OCI-LY3 (cell line): ENCODE measurements at regions not wholly inside any gene's neighbourhood (a gene's known extent, or its start where the extent isn't known, plus 50 kb on each side); places are given as distances from the start of the nearest gene placed in this dataset.

Source experiments
- H2AFZ ChIP-seq: fragments of 200-600, 300-600 bp; shearing (Covaris generic); 2 replicates; pipeline ENCODE4 v1.6.0; 2014; ENCODE audit warnings: antibody characterized with exemption, low read depth, low read length
- H3K27ac ChIP-seq: fragments of 200-600, 300-600 bp; sonication (generic); 2 replicates; pipeline ENCODE4 v1.5.1; 2014; ENCODE audit warnings: mild to moderate bottlenecking, low read length, moderate library complexity, mixed read lengths
- H3K27me3 ChIP-seq: fragments of 200-600, 300-600 bp; sonication (generic); 2 replicates; pipeline ENCODE4 v1.6.1; 2014; ENCODE audit warnings: low read depth, low read length, mixed read lengths
- H3K36me3 ChIP-seq: fragments of 200-600, 300-600 bp; sonication (generic); replicated peaks from 2 replicates; pipeline ENCODE3; 2014; ENCODE audit warnings: low read depth, low read length, mixed read lengths
- H3K4me1 ChIP-seq: fragments of 300-600, 200-600 bp; sonication (generic); 2 replicates; pipeline ENCODE4 v1.6.1; 2014; ENCODE audit warnings: low read length, mixed read lengths
- H3K4me2 ChIP-seq: fragments of 200-600, 300-600 bp; sonication (generic); 2 replicates; pipeline ENCODE4 v1.6.1; 2014; ENCODE audit warnings: low read length, mixed read lengths
- H3K4me3 ChIP-seq: fragments of 300-600, 200-600 bp; sonication (generic); 2 replicates; pipeline ENCODE4 v1.5.1; 2014; ENCODE audit warnings: antibody characterized with exemption, mild to moderate bottlenecking, low read length, moderate library complexity
- H3K79me2 ChIP-seq: fragments of 300-600, 200-600 bp; shearing (Covaris generic); 2 replicates; pipeline ENCODE4 v1.6.1; 2014; ENCODE audit warnings: mild to moderate bottlenecking, low read length, mixed read lengths
- H3K9ac ChIP-seq: fragments of 300-600, 200-600 bp; shearing (Covaris generic); 2 replicates; pipeline ENCODE4 v1.6.0; 2014; ENCODE audit warnings: mild to moderate bottlenecking, low read length, moderate library complexity
- H3K9me3 ChIP-seq: fragments of 200-600, 300-600 bp; shearing (Covaris generic); 2 replicates; pipeline ENCODE4 v1.6.1; 2014; ENCODE audit warnings: low read length, mixed read lengths; ENCODE audit not compliant: insufficient read depth
- H4K20me1 ChIP-seq: fragments of 200-600, 300-600 bp; sonication (generic); 2 replicates; pipeline ENCODE4 v1.6.1; 2016; ENCODE audit warnings: low read length, mixed read lengths; ENCODE audit not compliant: insufficient read depth
- CTCF ChIP-seq: fragments of 200-600, 300-600 bp; sonication (generic); IDR thresholded peaks from 2 replicates; pipeline ENCODE4 v1.5.1; 2014; ENCODE audit warnings: antibody characterized with exemption, low read length, low read depth
- EZH2phosphoT487 ChIP-seq: fragments of 200-600 bp; shearing (Covaris generic); IDR thresholded peaks from 2 replicates; pipeline ENCODE4 v1.6.1; 2018; ENCODE audit warnings: antibody characterized with exemption, mixed run types, low read depth

GRCh38 chr13:80235967-80236302 lies 105.0 kb downstream of the SPRY2 start:
- Histone ChIP-seq H3K27me3 (no peaks in the 10 kb centered on the region), H4K20me1 (no peaks in the 10 kb centered on the region), H2AFZ (no peak overlapping the region)

GRCh38 chr13:80235166-80235966 lies 105.6 kb downstream of the SPRY2 start:
- no peaks in the 10 kb centered on the region for H4K20me1 ChIP-seq
- no peak overlapping the region for H3K4me3 ChIP-seq
- H3K36me3 ChIP-seq, result no peaks in the 10 kb centered on the region
- H3K27ac ChIP-seq, result no peak overlapping the region
- no peak for TF ChIP-seq CTCF
- TF ChIP-seq EZH2phosphoT487, result no peak
- no peak overlapping the region for H3K9ac ChIP-seq
- no peaks in the 10 kb centered on the region for H3K9me3 ChIP-seq
- H3K4me2 ChIP-seq, result peak overlapping the region; percentile 2; the same call in 1 of the 2 replicates
- H3K27me3 ChIP-seq, result no peaks in the 10 kb centered on the region
- H2AFZ ChIP-seq, result no peak overlapping the region
- H3K4me1 ChIP-seq, result peaks cover 11% of the 10 kb centered on the region
- no peaks in the 10 kb centered on the region for H3K79me2 ChIP-seq

More at GRCh38 chr13:80235967-80236302, 105.0 kb downstream of the SPRY2 start:
- no peak for TF ChIP-seq EZH2phosphoT487
- Histone ChIP-seq H3K4me1 (peaks cover 11% of the 10 kb centered on the region), H3K4me2 (no peak overlapping the region), H3K9me3 (no peaks in the 10 kb centered on the region), H3K27ac (no peak overlapping the region), H3K79me2 (no peaks in the 10 kb centered on the region), H3K36me3 (no peaks in the 10 kb centered on the region), H3K4me3 (no peak overlapping the region), H3K9ac (no peak overlapping the region)

GRCh38 chr13:80227645-80228044 lies 113.3 kb downstream of the SPRY2 start:
- H3K4me1 ChIP-seq, result no peaks in the 10 kb centered on the region
- no peaks in the 10 kb centered on the region for H3K36me3 ChIP-seq
- TF ChIP-seq EZH2phosphoT487, result no peak
- TF ChIP-seq CTCF, result no peak
- H3K4me3 ChIP-seq, result no peak overlapping the region
- H3K9ac ChIP-seq, result no peak overlapping the region
- H4K20me1 ChIP-seq, result no peaks in the 10 kb centered on the region
- H3K27me3 ChIP-seq, result no peaks in the 10 kb centered on the region
- H3K79me2 ChIP-seq, result no peaks in the 10 kb centered on the region
- no peak overlapping the region for H3K27ac ChIP-seq
- H3K4me2 ChIP-seq, result no peak overlapping the region
- H3K9me3 ChIP-seq, result no peaks in the 10 kb centered on the region
- H2AFZ ChIP-seq, result no peak overlapping the region

GRCh38 chr13:80226645-80227044 lies 114.3 kb downstream of the SPRY2 start:
- H2AFZ ChIP-seq, result no peak overlapping the region
- no peaks in the 10 kb centered on the region for H3K79me2 ChIP-seq
- no peaks in the 10 kb centered on the region for H3K4me1 ChIP-seq
- no peak overlapping the region for H3K9ac ChIP-seq
- TF ChIP-seq EZH2phosphoT487, result no peak
- no peak for TF ChIP-seq CTCF
- no peak overlapping the region for H3K27ac ChIP-seq
- H3K4me2 ChIP-seq, result no peak overlapping the region
- H3K36me3 ChIP-seq, result no peaks in the 10 kb centered on the region
- no peak overlapping the region for H3K4me3 ChIP-seq
- H3K9me3 ChIP-seq, result no peaks in the 10 kb centered on the region
- no peaks in the 10 kb centered on the region for H4K20me1 ChIP-seq
- H3K27me3 ChIP-seq, result no peaks in the 10 kb centered on the region
